Choroid plexus epithelial cell (primary cell): ENCODE measurements at regions not wholly inside any gene's neighbourhood (a gene's known extent, or its start where the extent isn't known, plus 50 kb on each side); places are given as distances from the start of the nearest gene placed in this dataset.

Experiments used
- DNase-seq: peaks from one replicate; pipeline ENCODE4 v3.0.0-alpha.2; 2010; ENCODE audit warnings: low read depth
- H3K4me3 ChIP-seq: 2 replicates; pipeline ENCODE4 v1.5.1; 2011; ENCODE audit warnings: low read depth, mild to moderate bottlenecking, control low read depth, low read length, moderate library complexity
- TF ChIP-seq, protein P1 (sequence below): conservative IDR thresholded peaks from 2 replicates; pipeline ENCODE4 v1.5.1; 2011; ENCODE audit warnings: low read depth, mild to moderate bottlenecking, control low read depth, inconsistent platforms, low read length, moderate library complexity

DNA sequence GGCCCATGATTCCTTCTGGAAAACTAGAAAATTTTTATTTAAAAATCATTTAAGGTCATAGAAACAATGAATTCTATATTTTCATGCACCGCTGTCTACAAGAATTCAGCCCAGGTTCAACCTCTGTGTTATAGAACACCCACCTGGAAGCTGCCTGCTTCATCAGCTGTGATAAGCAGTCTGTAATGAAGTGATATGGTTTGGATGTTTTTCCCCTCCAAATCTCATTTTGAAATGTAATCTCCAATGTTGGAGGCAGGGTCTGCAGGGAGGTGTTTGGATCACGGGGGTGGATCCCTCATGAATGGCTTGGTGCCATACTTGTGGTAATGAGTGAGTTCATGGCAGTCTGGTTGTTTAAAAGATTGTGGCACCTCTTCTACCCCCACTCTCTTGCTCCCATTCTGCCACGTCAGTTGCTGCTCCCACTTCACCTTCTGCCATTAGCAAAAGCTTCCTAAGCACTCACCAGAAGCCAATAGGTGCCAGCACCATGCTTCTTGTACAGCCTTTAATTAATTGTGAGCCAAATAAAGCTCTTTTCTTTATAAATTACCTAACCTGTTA lies 55.6 kb downstream of the MRPL32 start:
- no peak for DNase-seq
- TF ChIP-seq, protein P1, sequence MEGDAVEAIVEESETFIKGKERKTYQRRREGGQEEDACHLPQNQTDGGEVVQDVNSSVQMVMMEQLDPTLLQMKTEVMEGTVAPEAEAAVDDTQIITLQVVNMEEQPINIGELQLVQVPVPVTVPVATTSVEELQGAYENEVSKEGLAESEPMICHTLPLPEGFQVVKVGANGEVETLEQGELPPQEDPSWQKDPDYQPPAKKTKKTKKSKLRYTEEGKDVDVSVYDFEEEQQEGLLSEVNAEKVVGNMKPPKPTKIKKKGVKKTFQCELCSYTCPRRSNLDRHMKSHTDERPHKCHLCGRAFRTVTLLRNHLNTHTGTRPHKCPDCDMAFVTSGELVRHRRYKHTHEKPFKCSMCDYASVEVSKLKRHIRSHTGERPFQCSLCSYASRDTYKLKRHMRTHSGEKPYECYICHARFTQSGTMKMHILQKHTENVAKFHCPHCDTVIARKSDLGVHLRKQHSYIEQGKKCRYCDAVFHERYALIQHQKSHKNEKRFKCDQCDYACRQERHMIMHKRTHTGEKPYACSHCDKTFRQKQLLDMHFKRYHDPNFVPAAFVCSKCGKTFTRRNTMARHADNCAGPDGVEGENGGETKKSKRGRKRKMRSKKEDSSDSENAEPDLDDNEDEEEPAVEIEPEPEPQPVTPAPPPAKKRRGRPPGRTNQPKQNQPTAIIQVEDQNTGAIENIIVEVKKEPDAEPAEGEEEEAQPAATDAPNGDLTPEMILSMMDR = no peak

DNA sequence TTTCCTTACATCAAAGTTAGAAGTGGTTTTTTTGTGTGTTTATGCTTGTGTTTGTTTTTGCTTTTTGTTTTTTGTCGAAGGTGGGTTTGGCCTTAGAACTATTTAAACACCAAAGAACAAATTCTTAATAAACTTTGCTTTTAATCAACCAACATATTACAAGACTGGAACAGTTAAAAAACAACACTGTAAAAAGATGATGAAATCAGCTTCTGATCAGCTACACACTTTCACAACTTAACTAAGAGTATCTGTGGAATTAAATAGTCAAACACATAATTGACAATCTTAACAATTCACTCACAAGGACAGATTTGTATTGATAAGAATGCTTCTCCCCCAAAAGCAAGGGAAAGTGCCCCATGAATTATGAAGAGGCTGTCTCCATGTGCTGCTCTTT lies 58.8 kb downstream of the MRPL32 start:
- no peak for DNase-seq
- TF ChIP-seq, protein P1 = no peak
- no peak overlapping the region for H3K4me3 ChIP-seq

More for the DNA sequence above, 55.6 kb downstream of the MRPL32 start:
- H3K4me3 ChIP-seq = no peak overlapping the region

GRCh38 chr7:42991913-42992591 lies 59.9 kb downstream of the MRPL32 start:
- TF ChIP-seq, protein P1 = no peak
- no peak for DNase-seq
- H3K4me3 ChIP-seq = no peak overlapping the region

GRCh38 chr7:42993038-42993437 lies 60.9 kb downstream of the MRPL32 start:
- TF ChIP-seq, protein P1 = no peak

DNA sequence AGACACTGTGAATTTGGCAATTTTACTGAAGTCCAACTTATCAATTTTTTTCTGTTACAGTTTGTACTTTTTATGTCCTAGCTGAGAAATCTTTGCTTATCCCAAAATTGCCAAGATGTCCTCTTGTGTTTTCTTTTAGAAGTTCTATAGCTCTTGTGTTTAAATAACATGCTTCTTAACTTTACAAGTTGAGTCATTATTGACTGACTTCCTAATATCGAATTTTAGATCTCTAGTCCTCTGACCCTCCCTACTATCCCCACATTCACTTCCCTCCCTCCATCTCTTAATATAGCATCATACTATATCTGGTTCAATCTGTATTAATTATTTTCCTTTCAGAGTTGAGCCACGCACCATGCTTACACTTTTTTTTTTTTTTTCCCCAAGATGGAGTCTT lies 61.9 kb downstream of the MRPL32 start:
- no peak for DNase-seq
- no peak overlapping the region for H3K4me3 ChIP-seq
- TF ChIP-seq, protein P1 = no peak

More at GRCh38 chr7:42993038-42993437, 60.9 kb downstream of the MRPL32 start:
- no peak overlapping the region for H3K4me3 ChIP-seq
- DNase-seq = no peak

DNA sequence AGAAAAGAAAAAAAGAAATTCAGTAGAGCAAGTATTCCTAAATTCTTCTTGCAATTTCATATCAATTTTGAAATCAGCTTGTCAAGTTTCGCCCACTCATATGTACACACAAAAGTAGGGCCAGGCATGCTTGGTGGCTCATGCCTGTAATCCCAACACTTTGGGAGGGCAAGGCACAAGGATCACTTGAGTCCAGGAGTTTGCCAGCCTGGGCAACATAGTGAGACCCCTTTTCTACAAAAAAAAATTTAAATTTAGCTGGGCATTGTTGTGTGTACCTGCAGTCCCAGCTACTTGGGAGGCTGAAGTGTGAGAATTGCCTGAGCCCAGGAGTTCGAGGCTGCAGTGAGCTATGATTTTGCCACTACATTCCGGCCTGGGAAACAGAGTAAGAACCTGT lies 65.4 kb downstream of the MRPL32 start:
- H3K4me3 ChIP-seq = no peak overlapping the region
- TF ChIP-seq, protein P1 = no peak
- DNase-seq = no peak

- TF ChIP-seq, protein P1 = no peak
- H3K4me3 ChIP-seq = no peak overlapping the region
- peak; percentile 45 for DNase-seq
Measured at GRCh38 chr7:43004082-43004481, 71.9 kb downstream of the MRPL32 start.
